Ovary (tissue), 7 donors: ENCODE measurements at regions not wholly inside any gene's neighbourhood (a gene's known extent, or its start where the extent isn't known, plus 50 kb on each side); places are given as distances from the start of the nearest gene placed in this dataset.

Source experiments
- DNase-seq, 5 donors: peaks; one replicate each; pipeline ENCODE4 v3.0.0-alpha.2; 2019 to 2020
- H3K27ac ChIP-seq, 2 donors: fragments of 200-600 bp; one replicate each; pipeline versions ENCODE4 v1.5.1 to v1.8.0; 2019 to 2022
- H3K27me3 ChIP-seq: fragments of 200-600 bp; one replicate; pipeline ENCODE4 v1.8.0; 2022
- H3K36me3 ChIP-seq: fragments of 200-600 bp; sonication (generic); one replicate; pipeline ENCODE4 v1.5.1; 2019
- H3K4me1 ChIP-seq: one replicate; pipeline ENCODE4 v1.8.1; 2013; ENCODE audit warnings: mild to moderate bottlenecking, moderate library complexity; ENCODE audit not compliant: insufficient read depth
- H3K4me3 ChIP-seq: fragments of 200-600 bp; sonication (generic); one replicate; pipeline ENCODE4 v1.5.1; 2017
- H3K9me3 ChIP-seq, 2 donors: fragments of 200-600 bp in 1 of 2; sonication (generic) in 1 of 2; one replicate each; pipeline versions ENCODE4 v1.5.1 to v1.8.1; 2013 to 2019; ENCODE audit warnings: mild to moderate bottlenecking in 1 of 2, moderate library complexity in 1 of 2
- EP300 ChIP-seq: sonication (generic); formaldehyde crosslinking; IDR thresholded peaks from one replicate; pipeline ENCODE4 v1.6.1; 2017; ENCODE audit warnings: antibody characterized with exemption
- POLR2A ChIP-seq: fragments of 450-650 bp; IDR thresholded peaks from one replicate; pipeline ENCODE4 v1.6.1; 2017; ENCODE audit warnings: antibody characterized with exemption, mild to moderate bottlenecking, moderate library complexity
- WGBS, 3 donors: extraction: QIAGEN DNeasy Blood & Tissue Kit in 1 of 3; methylation state at CpG; one replicate each; pipeline versions ENCODE4 v1.1.5 to v1.1.7; 2013 to 2017; 5-methylcytosine and 5-hydroxymethylcytosine counted together
- intact Hi-C, 4 donors: fragments of 100-400 bp; cut with DNase I; formaldehyde crosslinking; loops; one replicate each; pipeline versions ENCODE4 v1.11.0 to v1.15.1; 2022 to 2023
- TF ChIP-seq, protein P1 (sequence below), 3 donors: fragments of 450-650 bp in 2 of 3; fragments of 200-600 bp in 1 of 3; IDR thresholded peaks; one replicate each; pipeline versions ENCODE4 v1.5.1 to v1.8.0; 2016 to 2022; ENCODE audit warnings: antibody characterized with exemption in 3 of 3, mild to moderate bottlenecking in 1 of 3
- donor health status: DM: no; HTN: no; CAD: no; lungs with moderate emphysema.
- donor health status: DM: no; HTN: no; CAD: no.
- donor health status: Bipolar disorder and iron deficiency.
- donor health status: DM: no; HTN: no; CAD: no.
- donor health status: DM: yes; HTN: yes; CAD: no.

DNA sequence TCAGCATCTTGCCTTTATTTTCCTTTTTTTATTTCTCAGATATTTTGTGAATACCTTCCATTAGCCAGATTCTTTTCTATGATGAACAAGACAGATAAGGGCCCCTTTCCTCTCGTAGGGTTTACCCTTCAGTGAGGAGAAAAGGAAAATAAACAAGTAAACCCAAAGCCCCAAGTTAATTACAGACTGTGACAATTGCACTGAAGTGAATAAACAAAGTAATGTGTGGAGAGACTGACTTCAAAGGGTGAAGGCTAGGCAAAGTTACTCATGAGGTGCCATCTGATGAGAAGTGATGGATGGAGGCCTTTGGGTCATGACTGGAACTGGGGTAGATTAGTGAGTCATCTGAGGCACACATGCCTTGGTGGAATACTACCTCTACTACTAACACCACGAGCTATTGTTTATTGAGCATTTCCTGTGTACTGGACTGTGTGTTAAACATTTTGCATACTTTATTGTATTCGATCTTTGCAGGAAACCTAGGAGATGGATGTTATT is 143.4 kb upstream of the PRICKLE1 start:
- no peak for TF ChIP-seq POLR2A
- no peak for TF ChIP-seq EP300
- TF ChIP-seq, protein P1, sequence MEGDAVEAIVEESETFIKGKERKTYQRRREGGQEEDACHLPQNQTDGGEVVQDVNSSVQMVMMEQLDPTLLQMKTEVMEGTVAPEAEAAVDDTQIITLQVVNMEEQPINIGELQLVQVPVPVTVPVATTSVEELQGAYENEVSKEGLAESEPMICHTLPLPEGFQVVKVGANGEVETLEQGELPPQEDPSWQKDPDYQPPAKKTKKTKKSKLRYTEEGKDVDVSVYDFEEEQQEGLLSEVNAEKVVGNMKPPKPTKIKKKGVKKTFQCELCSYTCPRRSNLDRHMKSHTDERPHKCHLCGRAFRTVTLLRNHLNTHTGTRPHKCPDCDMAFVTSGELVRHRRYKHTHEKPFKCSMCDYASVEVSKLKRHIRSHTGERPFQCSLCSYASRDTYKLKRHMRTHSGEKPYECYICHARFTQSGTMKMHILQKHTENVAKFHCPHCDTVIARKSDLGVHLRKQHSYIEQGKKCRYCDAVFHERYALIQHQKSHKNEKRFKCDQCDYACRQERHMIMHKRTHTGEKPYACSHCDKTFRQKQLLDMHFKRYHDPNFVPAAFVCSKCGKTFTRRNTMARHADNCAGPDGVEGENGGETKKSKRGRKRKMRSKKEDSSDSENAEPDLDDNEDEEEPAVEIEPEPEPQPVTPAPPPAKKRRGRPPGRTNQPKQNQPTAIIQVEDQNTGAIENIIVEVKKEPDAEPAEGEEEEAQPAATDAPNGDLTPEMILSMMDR (IDR thresholded peaks at IDR 0.05) = no peak
- 81 to 87% (median 82%) methylated on average over 3 of the region's 3 CpGs for WGBS, 3 donors
- no peaks in the 10 kb centered on the region for H3K36me3 ChIP-seq
- H3K4me3 ChIP-seq = no peak overlapping the region
- no peak for DNase-seq
- no peaks in the 10 kb centered on the region for H3K27me3 ChIP-seq
- no peak overlapping the region for H3K27ac ChIP-seq
- intact Hi-C loops = no loop called here
- H3K4me1 ChIP-seq = peaks cover 2% of the 10 kb centered on the region
- no peaks in the 10 kb centered on the region for H3K9me3 ChIP-seq

DNA sequence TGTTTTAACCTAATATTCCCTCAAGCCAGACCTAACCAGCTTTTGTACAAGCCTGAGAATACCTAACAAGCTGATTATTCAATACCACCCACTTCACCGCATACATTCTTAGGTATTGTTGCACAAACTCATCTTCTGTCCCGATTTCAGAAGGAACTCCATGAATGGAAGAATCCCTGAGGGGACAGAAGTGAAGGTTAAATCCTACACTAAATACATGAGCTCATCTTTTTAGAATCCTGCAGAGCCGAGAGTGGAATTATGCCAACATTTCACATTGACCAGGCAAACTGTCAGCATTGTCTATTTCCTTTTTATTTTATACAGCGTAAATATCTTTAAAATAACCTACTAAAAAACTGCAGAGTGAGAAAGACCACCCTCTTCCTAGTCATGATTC is 140.7 kb upstream of the PRICKLE1 start:
- no peak for DNase-seq
- Histone ChIP-seq H3K4me1 (no peaks in the 10 kb centered on the region), H3K27ac (no peak overlapping the region), H3K4me3 (no peak overlapping the region), H3K36me3 (no peaks in the 10 kb centered on the region), H3K27me3 (no peaks in the 10 kb centered on the region), H3K9me3 (no peaks in the 10 kb centered on the region)
- TF ChIP-seq EP300 (no peak), POLR2A (no peak)
- TF ChIP-seq, protein P1 (IDR thresholded peaks at IDR 0.05) = no peak
- intact Hi-C loops = no loop called here
- WGBS, 3 donors = 70 to 73% (median 70%) methylated on average over 4 of the region's 4 CpGs

DNA sequence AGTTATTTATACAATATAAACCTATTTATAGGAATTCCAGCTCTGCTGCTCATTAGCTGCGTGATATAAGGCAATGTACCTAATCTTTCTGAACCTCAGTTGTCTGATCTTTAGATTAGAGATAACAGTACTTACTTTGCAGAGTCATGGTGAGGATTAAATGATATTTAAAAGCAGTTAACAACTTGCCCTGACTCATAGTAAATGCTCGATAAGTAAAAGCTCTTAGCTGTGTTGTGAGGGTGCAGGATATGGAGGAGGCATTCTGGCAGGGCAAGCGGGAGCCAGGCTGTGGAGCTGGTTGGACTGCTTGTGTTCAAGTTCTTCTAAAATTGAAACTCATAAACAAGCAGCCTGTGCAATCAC is 140.0 kb upstream of the PRICKLE1 start:
- H3K9me3 ChIP-seq = no peaks in the 10 kb centered on the region
- H3K36me3 ChIP-seq = no peaks in the 10 kb centered on the region
- no peak overlapping the region for H3K4me3 ChIP-seq
- WGBS, 3 donors = 87 to 90% (median 90%) methylated on average over 3 of the region's 3 CpGs
- no peak overlapping the region for H3K27ac ChIP-seq
- intact Hi-C loops = no loop called here
- TF ChIP-seq POLR2A (no peak), EP300 (no peak)
- TF ChIP-seq, protein P1 (IDR thresholded peaks at IDR 0.05) = no peak
- no peaks in the 10 kb centered on the region for H3K4me1 ChIP-seq
- no peaks in the 10 kb centered on the region for H3K27me3 ChIP-seq
- DNase-seq = no peak

DNA sequence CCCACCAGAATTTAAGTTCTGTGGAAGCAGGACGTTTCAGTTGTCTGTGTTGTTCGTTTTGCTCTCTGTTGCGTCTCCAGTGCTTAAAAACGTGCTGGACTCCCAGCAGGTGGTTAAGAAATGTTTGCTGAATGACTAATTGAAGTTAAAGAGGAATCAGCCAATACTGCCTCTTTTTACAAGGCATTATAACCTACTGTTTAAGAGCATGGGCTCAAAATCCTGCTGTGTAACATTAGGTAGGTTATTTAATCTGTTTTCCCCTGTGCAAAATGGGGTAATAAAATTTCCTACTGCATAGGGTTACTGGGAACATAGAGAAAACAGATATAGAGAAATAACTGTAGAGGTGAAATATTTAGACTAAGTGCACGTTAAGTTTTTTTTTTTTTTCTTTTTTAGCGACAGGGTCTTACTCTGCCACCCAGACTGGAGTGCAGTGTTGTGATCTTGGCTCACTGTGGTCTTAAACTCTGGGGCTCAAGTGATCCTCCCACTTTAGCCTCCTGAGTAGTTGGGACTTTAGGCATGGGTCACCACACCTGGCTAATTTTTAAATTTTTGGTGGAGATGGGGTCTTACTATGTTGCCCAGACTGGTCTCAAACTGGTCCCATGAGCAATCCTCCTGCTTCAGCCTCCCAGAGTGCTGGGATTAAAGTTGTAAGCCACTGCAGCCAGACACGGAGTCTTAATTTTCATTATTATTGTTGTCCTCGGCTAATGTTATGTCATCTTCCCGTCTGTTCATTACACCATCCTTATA is 139.4 kb upstream of the PRICKLE1 start:
- no peaks in the 10 kb centered on the region for H3K9me3 ChIP-seq
- intact Hi-C loops = no loop called here
- DNase-seq = no peak
- no peak overlapping the region for H3K27ac ChIP-seq
- H3K27me3 ChIP-seq = no peaks in the 10 kb centered on the region
- TF ChIP-seq EP300 (no peak), POLR2A (no peak)
- TF ChIP-seq, protein P1 (IDR thresholded peaks at IDR 0.05) = no peak
- H3K36me3 ChIP-seq = no peaks in the 10 kb centered on the region
- no peak overlapping the region for H3K4me3 ChIP-seq
- H3K4me1 ChIP-seq = no peaks in the 10 kb centered on the region
- WGBS, 3 donors = 79 to 84% (median 81%) methylated on average over 9 of the region's 9 CpGs
